ENCODE measurements at regions not wholly inside any gene's neighbourhood (a gene's known extent, or its start where the extent isn't known, plus 50 kb on each side); places are given as distances from the start of the nearest gene placed in this dataset.
"Not testable (repeated sequence)": the region's sequence is repeated elsewhere in the genome, so short reads cannot be mapped to it uniquely, and the experiment has no call there.

GRCh38 chr5:20752179-20752578 is 764.2 kb upstream of the CDH18 start:
- TF ChIP-seq EP300, CTCF, POLR2A (IDR thresholded peaks at IDR 0.05): not testable (repeated sequence)
